ENCODE measurements at regions not wholly inside any gene's neighbourhood (a gene's known extent, or its start where the extent isn't known, plus 50 kb on each side); places are given as distances from the start of the nearest gene placed in this dataset.

GRCh38 chr5:61884252-61884855 is 421.7 kb upstream of the KIF2A start:
- no peak for DNase-seq (ENCODE audit: low read depth)
- H3K4me3 ChIP-seq (ENCODE audit: low read depth, low read length), result no peak overlapping the region
- no peak for TF ChIP-seq CTCF (IDR thresholded peaks at IDR 0.05; ENCODE audit: insufficient read depth, low read depth, low read length, missing control alignments)

GRCh38 chr5:61886214-61886613 is 419.8 kb upstream of the KIF2A start:
- no peak for TF ChIP-seq CTCF (IDR thresholded peaks at IDR 0.05; ENCODE audit: insufficient read depth, low read depth, low read length, missing control alignments)
- H3K4me3 ChIP-seq (ENCODE audit: low read depth, low read length), result no peak overlapping the region
- DNase-seq (ENCODE audit: low read depth), result no peak

GRCh38 chr5:61887271-61887670 is 418.7 kb upstream of the KIF2A start:
- H3K4me3 ChIP-seq (ENCODE audit: low read depth, low read length), result no peak overlapping the region
- DNase-seq (ENCODE audit: low read depth), result no peak
- TF ChIP-seq CTCF (IDR thresholded peaks at IDR 0.05; ENCODE audit: insufficient read depth, low read depth, low read length, missing control alignments), result no peak

- TF ChIP-seq CTCF (IDR thresholded peaks at IDR 0.05; ENCODE audit: insufficient read depth, low read depth, low read length, missing control alignments), result no peak
- no peak for DNase-seq (ENCODE audit: low read depth)
- H3K4me3 ChIP-seq (ENCODE audit: low read depth, low read length), result no peak overlapping the region
Observed at GRCh38 chr5:61894046-61894445, 412.0 kb upstream of the KIF2A start.

GRCh38 chr5:61896811-61897210 is 409.2 kb upstream of the KIF2A start:
- TF ChIP-seq CTCF (IDR thresholded peaks at IDR 0.05; ENCODE audit: insufficient read depth, low read depth, low read length, missing control alignments), result no peak
- DNase-seq (ENCODE audit: low read depth), result no peak
- H3K4me3 ChIP-seq (ENCODE audit: low read depth, low read length), result no peak overlapping the region

GRCh38 chr5:61897251-61897650 is 408.8 kb upstream of the KIF2A start:
- no peak for DNase-seq (ENCODE audit: low read depth)
- TF ChIP-seq CTCF (IDR thresholded peaks at IDR 0.05; ENCODE audit: insufficient read depth, low read depth, low read length, missing control alignments), result no peak
- H3K4me3 ChIP-seq (ENCODE audit: low read depth, low read length), result no peak overlapping the region

- TF ChIP-seq CTCF (IDR thresholded peaks at IDR 0.05; ENCODE audit: insufficient read depth, low read depth, low read length, missing control alignments), result no peak
- no peak for DNase-seq (ENCODE audit: low read depth)
- no peak overlapping the region for H3K4me3 ChIP-seq (ENCODE audit: low read depth, low read length)
Observed at GRCh38 chr5:61901997-61902396, 404.0 kb upstream of the KIF2A start.
